GM12892 (cell line): ENCODE measurements at regions not wholly inside any gene's neighbourhood (a gene's known extent, or its start where the extent isn't known, plus 50 kb on each side); places are given as distances from the start of the nearest gene placed in this dataset.

Experiments
- DNase-seq: peaks from one replicate; pipeline ENCODE4 v3.0.0; 2011; ENCODE audit not compliant: insufficient read length
- FAIRE-seq: peaks from 2 replicates; lab custom pipeline; 2011; peaks lifted over from hg19 to GRCh38; lab: Jason Lieb, UNC
- POLR2A ChIP-seq: IDR thresholded peaks from 2 replicates; pipeline ENCODE4 v1.6.1; 2011; ENCODE audit warnings: low read depth, low read length, control low read depth
- POLR2AphosphoS5 ChIP-seq: IDR thresholded peaks from 2 replicates; pipeline ENCODE4 v1.6.1; 2011; ENCODE audit warnings: low read depth, low read length, control low read depth
- TAF1 ChIP-seq: IDR thresholded peaks from 2 replicates; pipeline ENCODE4 v1.6.1; 2011; ENCODE audit warnings: low read depth, mild to moderate bottlenecking, control low read depth, low read length, borderline replicate concordance

DNA sequence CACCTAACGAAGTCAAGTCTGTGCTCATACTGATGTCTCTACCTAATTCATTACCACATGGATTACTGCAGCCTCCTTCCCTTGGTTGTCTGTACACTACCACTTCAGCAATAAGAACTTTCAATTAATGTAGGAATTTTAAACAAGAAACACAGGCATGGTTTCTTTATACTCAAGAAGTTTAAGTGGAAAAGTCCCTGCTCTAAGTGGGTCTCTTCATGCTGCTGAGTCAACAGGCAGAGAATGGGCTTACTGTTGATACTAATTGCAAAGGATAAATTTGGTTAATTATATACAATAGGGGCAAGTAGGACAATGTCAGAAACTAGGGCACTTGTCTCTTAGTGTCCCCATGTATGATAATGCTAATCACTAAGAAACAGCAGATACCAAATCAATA is 392.6 kb downstream of the DSEL start:
- no peak for FAIRE-seq
- DNase-seq = no peak
- TF ChIP-seq POLR2A (no peak), POLR2AphosphoS5 (no peak), TAF1 (no peak)

DNA sequence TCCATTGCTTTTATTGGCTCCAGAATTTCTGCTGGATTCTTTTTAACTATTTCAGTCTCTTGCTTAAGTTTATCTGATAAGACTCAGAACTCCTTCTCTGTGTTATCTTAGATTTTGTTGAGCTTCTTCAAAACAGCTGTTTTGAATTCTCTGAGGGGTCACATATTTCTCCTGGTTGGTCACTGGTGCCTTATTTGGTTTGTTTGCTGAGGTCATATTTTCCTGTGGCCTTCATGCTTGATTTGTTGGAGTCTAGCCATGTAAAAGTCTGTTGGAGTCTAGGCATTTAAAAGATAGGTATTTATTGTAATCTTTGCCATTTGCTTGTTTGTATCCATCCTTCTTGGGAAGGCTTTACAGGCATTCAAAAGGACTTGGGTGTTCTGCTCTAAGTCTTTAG is 398.7 kb downstream of the DSEL start:
- no peak for FAIRE-seq
- no peak for TF ChIP-seq POLR2AphosphoS5
- TF ChIP-seq TAF1 = no peak
- TF ChIP-seq POLR2A = no peak
- DNase-seq = no peak

DNA sequence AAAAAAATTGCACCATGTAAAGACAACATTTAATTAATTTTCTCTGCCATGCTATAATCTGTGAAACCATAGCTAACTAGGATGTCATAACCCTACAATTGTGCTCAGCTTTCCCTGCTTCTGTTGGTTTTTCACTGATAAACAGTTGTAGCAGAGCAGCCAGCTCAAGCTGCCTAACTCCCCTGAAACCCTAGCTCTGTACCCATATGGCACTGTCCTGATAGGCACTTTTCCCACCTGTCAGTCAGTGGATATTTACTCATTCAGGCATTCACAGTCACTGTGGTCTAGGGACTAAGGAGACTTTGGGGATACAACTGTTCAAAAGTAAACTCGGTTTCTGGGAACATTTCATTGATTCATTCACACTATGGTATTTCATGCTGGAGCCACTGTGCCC is 407.0 kb downstream of the DSEL start:
- no peak for TF ChIP-seq POLR2A
- no peak for TF ChIP-seq TAF1
- TF ChIP-seq POLR2AphosphoS5 = no peak
- FAIRE-seq (no peak), DNase-seq (no peak)

DNA sequence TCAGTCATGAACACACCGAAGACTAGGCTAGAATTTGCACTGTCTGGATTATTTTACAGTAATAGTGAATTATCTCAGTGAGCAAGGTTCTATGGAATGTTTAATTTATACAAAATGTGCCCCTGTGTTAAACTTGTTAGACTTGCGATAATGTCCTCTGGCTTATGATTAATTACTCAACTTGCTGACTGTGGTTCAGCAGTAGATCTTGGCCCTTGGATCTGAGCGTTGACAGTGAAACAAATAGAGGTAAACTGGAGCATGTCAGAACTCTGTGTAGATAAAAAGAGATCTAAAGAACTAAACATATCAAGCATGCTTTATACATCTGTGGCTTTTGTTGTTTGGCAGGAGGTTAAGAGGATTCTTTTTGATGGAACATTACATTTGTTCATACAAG is 407.6 kb downstream of the DSEL start:
- no peak for TF ChIP-seq POLR2A
- no peak for TF ChIP-seq POLR2AphosphoS5
- no peak for TF ChIP-seq TAF1
- DNase-seq (no peak), FAIRE-seq (no peak)

DNA sequence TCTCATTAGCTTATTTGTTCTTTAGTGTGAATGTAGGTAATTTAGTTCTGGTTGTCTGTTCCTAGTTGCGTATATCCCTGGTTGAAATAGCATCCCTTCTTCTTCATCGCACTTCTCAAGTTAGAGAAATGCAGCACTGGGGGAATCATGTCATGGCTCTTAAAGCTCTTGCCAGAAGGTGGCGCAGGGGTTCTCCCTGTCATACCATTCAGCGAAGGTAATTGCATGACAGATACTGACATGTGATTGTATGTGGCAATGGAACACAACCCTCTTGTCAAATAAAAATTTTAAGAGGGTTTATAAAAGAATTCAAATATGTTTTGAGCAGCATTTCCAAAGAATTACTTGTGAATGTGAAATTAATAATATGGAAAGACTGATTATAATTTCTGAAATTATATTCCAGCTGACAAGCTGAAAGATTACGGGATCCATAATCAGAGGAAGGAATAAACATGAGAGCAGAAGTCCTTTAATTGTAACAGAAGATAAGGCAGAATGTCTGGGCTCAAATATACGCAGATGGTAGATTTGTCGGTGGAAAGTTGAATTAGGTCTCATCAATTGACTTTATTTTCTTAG is 411.7 kb downstream of the DSEL start:
- FAIRE-seq (peak; percentile 63), DNase-seq (no peak)
- TF ChIP-seq POLR2A (no peak), TAF1 (no peak), POLR2AphosphoS5 (no peak)

DNA sequence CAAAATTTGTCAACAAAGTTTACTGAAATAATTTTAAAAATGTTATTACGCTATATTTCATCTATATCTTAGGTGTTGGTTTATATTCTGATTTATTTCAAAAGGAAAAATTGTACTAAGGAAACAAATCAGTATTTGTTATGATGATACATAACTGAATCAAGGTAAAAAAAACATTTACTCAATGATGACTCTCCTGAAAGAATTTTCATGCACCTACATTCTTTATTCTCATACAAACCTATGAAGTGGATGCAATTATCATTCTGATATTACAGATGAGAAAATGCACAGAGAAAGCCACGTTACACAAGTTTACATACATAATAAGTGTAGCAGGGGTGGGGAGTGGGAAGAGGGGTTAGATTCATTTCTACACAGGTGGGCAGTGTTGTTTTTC is 422.4 kb downstream of the DSEL start:
- TF ChIP-seq POLR2AphosphoS5 = no peak
- no peak for TF ChIP-seq POLR2A
- no peak for TF ChIP-seq TAF1
- FAIRE-seq = no peak
- no peak for DNase-seq

DNA sequence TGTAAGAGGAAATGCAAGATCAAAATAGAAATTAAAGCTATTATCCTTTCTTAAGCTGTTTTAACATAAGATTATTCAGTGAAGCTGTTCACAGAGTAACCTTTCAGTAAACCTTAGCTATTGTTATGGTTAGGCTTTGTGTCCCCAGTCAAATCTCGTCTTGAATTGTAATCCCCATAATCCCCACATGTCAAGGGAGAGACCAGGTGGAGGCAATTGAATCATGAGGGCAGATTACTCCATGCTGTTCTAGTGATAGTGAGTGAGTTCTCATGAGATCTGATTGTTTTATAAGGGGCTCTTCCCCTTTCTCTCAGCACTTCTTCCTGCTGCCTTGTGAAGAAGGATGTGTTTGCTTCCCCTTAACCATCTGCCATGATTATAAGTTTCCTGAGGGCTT is 424.4 kb downstream of the DSEL start:
- TF ChIP-seq POLR2A (no peak), TAF1 (no peak), POLR2AphosphoS5 (no peak)
- DNase-seq (no peak), FAIRE-seq (no peak)

DNA sequence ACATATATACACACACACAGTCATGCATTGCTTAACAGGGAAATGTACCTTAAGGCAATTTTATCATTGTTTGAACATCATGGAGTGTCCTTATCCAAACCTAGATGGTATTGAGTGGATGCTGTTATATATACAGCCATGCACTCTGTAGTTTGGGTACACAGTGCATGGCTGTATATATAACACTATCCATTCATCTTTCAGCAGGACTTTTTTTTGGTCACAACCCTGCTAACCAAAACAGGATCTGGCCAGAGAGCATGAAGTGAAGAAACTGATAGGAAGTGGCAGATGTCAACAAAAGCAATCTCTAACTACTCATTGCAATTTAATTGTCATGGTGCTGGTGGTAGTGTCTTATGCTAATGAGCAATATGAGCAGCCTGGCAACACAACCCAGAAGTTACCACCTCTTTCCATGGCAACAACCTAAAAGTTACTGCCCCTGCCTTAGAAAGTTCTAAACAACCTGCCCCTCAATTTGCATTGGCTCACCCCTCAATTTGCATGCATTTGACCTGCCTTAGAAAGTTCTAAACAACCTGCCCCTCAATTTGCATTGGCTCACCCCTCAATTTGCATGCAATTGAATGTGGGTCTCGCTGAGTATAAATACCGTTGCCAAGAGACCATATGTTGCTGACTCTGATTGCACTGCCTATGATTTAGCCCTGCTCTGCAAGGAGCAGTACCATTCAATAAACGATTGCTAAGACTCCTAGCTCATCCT is 434.9 kb downstream of the DSEL start:
- no peak for TF ChIP-seq POLR2A
- no peak for TF ChIP-seq TAF1
- FAIRE-seq = no peak
- no peak for DNase-seq

DNA sequence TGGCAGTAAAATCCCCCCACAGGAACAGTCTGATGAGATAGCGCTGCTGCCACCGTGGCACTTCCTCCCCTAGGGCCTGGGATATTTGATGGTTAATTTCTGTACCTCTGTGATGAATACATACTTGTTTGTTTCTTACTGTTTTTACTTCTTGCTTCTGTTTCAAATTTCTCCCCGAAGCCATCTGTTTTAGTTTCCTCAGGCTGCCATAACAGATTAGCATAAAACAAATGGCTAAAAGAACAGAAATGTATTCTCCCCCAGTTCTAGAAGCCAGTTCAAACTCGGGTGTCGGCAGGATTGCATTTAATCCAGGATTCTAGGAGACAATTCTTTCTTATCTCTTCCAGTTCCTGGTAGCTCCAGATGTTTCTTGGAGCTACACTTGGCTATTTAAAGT is 435.9 kb downstream of the DSEL start:
- FAIRE-seq (no peak), DNase-seq (no peak)
- TF ChIP-seq POLR2A (no peak), TAF1 (no peak), POLR2AphosphoS5 (no peak)

DNA sequence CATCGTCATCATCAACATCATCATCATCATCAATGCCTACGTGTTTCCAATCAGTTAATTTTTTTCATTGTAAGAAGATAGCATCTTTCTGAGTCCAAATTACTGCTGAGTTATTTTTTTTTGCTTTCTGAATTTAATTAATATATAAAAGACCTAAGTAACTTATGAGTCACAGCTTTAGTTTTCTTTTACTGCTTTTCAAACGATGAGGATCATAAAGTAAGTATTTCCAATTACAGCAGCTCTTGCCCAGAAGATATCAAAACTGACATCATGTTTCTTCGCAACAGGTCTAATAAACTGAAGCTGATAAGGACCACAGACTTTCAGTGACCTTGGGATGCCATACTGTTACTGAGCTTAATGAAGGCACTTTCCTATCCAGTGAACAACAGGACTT is 442.2 kb downstream of the DSEL start:
- no peak for DNase-seq
- FAIRE-seq = no peak
- TF ChIP-seq POLR2A = no peak
- no peak for TF ChIP-seq POLR2AphosphoS5
- TF ChIP-seq TAF1 = no peak

DNA sequence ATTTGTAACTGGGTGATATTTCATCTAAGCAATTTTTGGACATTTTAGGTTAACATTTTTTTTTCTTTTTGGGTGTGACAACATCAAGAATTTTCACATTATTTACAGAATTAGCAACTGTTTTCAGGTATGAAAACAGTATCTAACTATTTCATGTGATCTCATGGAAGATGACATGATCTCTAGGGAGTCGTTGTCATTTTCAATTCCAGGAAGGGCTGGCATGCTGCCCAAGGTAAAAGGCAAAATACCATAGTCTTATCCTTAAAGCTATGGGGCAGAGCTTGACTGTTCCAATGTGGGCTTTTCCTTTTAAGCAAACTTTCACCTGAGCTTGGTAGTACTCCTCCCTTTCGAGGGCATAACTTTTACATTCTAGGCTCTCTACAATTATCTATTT is 443.7 kb downstream of the DSEL start:
- TF ChIP-seq POLR2A = no peak
- TF ChIP-seq TAF1 = no peak
- no peak for TF ChIP-seq POLR2AphosphoS5
- DNase-seq = no peak
- no peak for FAIRE-seq

DNA sequence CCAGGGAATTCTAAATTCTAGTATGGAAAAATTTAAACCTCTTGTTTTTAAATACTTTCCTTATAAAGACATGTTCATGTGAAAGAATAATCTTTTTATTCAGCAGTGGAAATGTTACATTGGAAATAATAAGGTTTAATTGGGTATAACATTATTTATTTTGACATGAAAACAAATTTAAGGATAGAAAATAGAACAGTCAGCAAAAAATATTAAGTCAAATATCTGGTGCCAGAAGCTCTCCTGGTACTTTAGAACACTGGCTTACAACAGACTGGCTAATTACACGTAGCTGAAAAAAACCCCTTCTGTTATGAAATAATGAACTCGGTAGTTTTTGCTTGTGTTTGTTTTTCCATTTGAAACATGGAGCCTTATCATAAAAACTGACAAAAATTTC is 447.9 kb downstream of the DSEL start:
- DNase-seq (no peak), FAIRE-seq (no peak)
- TF ChIP-seq POLR2AphosphoS5 (no peak), POLR2A (no peak), TAF1 (no peak)
